ENCODE measurements at regions not wholly inside any gene's neighbourhood (a gene's known extent, or its start where the extent isn't known, plus 50 kb on each side); places are given as distances from the start of the nearest gene placed in this dataset.

DNA sequence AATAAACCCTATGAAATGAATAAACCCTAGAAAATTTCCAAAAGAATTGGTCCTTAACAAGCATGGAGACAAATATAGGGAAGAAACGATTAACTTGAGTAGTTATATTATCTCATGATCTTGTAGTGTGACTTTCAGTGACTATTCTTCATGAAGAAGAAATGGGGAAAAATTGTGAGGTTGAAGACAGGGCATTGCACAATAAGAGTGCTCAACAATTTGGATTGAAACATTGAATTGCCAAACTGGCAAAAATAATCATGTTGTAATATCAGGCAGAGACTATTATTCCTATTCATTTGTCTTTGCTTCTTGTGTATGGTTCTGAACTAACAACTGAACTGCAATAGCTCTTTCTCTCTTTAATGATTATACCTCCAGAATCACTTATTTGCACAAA, 605.1 kb downstream of the PCDH7 start:
- TF ChIP-seq, protein P1, sequence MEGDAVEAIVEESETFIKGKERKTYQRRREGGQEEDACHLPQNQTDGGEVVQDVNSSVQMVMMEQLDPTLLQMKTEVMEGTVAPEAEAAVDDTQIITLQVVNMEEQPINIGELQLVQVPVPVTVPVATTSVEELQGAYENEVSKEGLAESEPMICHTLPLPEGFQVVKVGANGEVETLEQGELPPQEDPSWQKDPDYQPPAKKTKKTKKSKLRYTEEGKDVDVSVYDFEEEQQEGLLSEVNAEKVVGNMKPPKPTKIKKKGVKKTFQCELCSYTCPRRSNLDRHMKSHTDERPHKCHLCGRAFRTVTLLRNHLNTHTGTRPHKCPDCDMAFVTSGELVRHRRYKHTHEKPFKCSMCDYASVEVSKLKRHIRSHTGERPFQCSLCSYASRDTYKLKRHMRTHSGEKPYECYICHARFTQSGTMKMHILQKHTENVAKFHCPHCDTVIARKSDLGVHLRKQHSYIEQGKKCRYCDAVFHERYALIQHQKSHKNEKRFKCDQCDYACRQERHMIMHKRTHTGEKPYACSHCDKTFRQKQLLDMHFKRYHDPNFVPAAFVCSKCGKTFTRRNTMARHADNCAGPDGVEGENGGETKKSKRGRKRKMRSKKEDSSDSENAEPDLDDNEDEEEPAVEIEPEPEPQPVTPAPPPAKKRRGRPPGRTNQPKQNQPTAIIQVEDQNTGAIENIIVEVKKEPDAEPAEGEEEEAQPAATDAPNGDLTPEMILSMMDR (IDR thresholded peaks at IDR 0.05; ENCODE audit: low read depth, low read length, missing control alignments), result no peak
- no peak overlapping the region for H3K4me3 ChIP-seq (replicated peaks; ENCODE audit: low read depth, low read length)
- DNase-seq (ENCODE audit: extremely low read depth, low read depth), result no peak

DNA sequence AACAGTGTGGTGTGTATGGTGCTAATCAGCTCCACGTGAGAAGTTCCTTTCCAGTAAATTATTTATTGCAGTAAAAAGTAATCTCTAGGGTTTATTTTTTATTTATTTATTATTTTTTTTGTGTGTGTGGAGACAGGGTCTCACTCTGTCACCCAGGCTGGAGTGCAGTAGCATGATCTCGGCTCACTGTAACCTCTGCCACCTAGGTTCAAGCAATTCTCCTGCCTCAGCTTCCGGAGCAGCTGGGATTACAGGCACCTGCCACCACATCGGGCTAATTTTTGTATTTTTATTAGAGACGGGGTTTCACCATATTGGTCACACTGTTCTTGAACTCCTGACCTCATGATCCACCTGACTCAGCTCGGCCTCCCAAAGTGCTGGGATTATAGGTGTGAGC, 606.9 kb downstream of the PCDH7 start:
- TF ChIP-seq, protein P1 (IDR thresholded peaks at IDR 0.05; ENCODE audit: low read depth, low read length, missing control alignments), result no peak
- no peak for DNase-seq (ENCODE audit: extremely low read depth, low read depth)

DNA sequence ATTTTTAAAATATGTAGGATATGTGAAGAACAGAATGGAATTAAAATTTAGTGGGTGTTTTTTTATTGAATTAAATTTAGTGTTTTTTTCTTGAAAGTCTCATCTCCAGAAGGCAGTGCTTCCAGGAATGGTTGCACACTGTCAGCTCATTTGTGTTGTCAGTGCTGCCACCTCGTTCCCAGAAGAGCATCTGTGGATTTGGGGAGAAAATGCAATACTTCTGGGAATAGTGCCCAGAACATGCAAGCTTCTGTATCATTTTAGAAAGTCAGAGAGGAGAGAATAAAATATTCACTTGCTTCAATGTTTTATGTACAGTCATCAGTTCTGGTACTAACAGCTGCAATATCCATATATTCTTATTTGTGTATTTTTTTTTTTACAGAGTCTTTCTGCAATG, 608.8 kb downstream of the PCDH7 start:
- no peak for DNase-seq (ENCODE audit: extremely low read depth, low read depth)
- TF ChIP-seq, protein P1 (IDR thresholded peaks at IDR 0.05; ENCODE audit: low read depth, low read length, missing control alignments), result no peak

More for the DNA sequence above, 606.9 kb downstream of the PCDH7 start:
- H3K4me3 ChIP-seq (replicated peaks; ENCODE audit: low read depth, low read length), result no peak overlapping the region

GRCh38 chr4:31334086-31334910, 614.1 kb downstream of the PCDH7 start:
- H3K4me3 ChIP-seq (replicated peaks; ENCODE audit: low read depth, low read length), result no peak overlapping the region
- no peak for DNase-seq (ENCODE audit: extremely low read depth, low read depth)
- TF ChIP-seq, protein P1 (IDR thresholded peaks at IDR 0.05; ENCODE audit: low read depth, low read length, missing control alignments), result no peak

More for the DNA sequence above, 608.8 kb downstream of the PCDH7 start:
- no peak overlapping the region for H3K4me3 ChIP-seq (replicated peaks; ENCODE audit: low read depth, low read length)

DNA sequence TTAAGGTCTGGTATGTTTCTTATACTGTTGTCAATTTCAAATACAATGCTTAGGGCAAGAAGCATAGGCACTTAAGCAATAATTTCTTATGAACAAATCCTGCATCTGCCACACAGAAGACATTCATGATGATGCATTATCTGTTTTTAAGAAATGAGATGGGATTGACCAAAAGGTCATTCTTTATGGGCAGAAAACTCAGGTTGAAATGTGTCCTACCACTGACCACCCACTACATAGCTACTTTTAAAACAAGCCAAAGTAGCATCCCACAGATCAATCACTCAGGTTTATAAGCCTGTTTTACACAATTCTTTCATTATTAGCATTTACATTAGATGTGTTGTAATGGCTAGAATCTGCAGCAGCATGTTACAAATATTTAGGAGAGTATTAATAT, 617.8 kb downstream of the PCDH7 start:
- no peak overlapping the region for H3K4me3 ChIP-seq (replicated peaks; ENCODE audit: low read depth, low read length)
- DNase-seq (ENCODE audit: extremely low read depth, low read depth), result no peak
- TF ChIP-seq, protein P1 (IDR thresholded peaks at IDR 0.05; ENCODE audit: low read depth, low read length, missing control alignments), result no peak

DNA sequence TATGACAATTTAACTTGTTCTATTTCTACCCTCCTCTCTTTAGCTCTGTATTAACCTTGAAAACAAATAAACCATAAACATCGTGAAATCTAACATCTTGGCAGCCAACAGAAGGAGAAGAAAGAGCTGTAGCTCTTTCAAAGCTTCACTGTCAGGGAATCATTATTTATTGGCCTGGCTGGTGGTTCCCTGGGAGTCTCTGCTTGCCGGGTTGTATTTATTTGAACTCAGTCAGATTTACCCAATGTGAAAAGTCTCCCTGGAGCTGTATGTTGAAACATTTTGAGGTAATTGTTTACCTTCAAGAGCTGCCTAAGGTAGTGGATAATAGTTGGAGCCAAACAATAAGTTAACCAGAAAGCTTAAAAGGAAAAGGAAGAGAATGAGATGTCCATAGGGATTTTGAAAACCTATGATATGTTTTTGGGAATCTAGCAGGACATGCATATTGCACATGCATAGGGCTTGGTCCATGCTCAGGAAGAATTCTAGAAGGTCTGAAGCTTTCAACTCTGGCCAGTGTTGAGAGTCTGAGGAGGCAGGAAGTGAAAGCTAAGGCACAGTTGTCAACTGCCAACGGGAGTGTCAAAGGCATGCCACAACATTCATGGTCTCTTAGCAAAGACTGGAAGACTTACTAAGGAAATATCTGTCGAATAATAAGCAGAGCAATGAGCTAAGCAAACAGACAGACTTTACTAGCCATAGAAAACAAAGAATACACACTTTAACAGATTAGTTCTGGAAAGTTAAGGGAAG, 621.6 kb downstream of the PCDH7 start:
- no peak for DNase-seq (ENCODE audit: extremely low read depth, low read depth)
- TF ChIP-seq, protein P1 (IDR thresholded peaks at IDR 0.05; ENCODE audit: low read depth, low read length, missing control alignments), result no peak
- H3K4me3 ChIP-seq (replicated peaks; ENCODE audit: low read depth, low read length), result no peak overlapping the region

All from HFF-Myc (cell line).